ENCODE measurements at regions not wholly inside any gene's neighbourhood (a gene's known extent, or its start where the extent isn't known, plus 50 kb on each side); places are given as distances from the start of the nearest gene placed in this dataset.

DNA sequence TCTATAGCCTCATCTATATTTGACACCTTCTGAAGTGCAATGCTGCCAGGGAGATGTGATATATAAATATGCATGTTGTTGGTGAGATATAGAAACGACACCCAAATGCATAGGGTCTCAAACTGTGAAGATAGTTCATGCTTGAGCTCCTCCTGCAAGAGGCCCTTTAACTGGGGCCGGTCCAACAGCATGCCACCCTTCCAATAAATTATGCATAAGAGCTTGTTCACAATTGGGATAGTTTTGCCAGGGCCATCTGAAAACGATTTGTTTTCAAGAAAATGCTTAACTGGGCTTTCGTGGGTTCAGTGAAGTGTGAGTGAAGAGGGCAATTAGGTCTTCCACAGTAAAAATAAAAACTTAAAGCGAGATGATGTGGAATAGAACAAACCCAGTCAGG is 424.2 kb upstream of the WWC1 start:
- TF ChIP-seq POLR2A (IDR thresholded peaks at IDR 0.05), result no peak
- TF ChIP-seq, protein P1, sequence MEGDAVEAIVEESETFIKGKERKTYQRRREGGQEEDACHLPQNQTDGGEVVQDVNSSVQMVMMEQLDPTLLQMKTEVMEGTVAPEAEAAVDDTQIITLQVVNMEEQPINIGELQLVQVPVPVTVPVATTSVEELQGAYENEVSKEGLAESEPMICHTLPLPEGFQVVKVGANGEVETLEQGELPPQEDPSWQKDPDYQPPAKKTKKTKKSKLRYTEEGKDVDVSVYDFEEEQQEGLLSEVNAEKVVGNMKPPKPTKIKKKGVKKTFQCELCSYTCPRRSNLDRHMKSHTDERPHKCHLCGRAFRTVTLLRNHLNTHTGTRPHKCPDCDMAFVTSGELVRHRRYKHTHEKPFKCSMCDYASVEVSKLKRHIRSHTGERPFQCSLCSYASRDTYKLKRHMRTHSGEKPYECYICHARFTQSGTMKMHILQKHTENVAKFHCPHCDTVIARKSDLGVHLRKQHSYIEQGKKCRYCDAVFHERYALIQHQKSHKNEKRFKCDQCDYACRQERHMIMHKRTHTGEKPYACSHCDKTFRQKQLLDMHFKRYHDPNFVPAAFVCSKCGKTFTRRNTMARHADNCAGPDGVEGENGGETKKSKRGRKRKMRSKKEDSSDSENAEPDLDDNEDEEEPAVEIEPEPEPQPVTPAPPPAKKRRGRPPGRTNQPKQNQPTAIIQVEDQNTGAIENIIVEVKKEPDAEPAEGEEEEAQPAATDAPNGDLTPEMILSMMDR (IDR thresholded peaks at IDR 0.05), result no peak
